HG03025 (cell line): ENCODE measurements at regions not wholly inside any gene's neighbourhood (a gene's known extent, or its start where the extent isn't known, plus 50 kb on each side); places are given as distances from the start of the nearest gene placed in this dataset.

ENCODE experiments used
- ATAC-seq: cut with Tn5 transposase; IDR thresholded peaks from one replicate; pipeline ENCODE4 v1.9.1; 2021; ENCODE audit warnings: mild to moderate bottlenecking, moderate library complexity; ENCODE audit not compliant: unreplicated experiment, low FRiP score

- ATAC-seq = no peak
Measured at GRCh38 chr18:57242285-57242684, 95.4 kb downstream of the BOD1L2 start.

- ATAC-seq = no peak
Measured at GRCh38 chr18:57243624-57244179, 96.8 kb downstream of the BOD1L2 start.

- ATAC-seq = no peak
Measured at GRCh38 chr18:57249179-57249578, 102.3 kb downstream of the BOD1L2 start.

- ATAC-seq = no peak
Measured at GRCh38 chr18:57249883-57250282, 102.5 kb upstream of the ST8SIA3 start.

- no peak for ATAC-seq
Measured at GRCh38 chr18:57251747-57252146, 100.6 kb upstream of the ST8SIA3 start.

GRCh38 chr18:57253903-57254302, 98.5 kb upstream of the ST8SIA3 start:
- ATAC-seq = no peak

- no peak for ATAC-seq
Measured at GRCh38 chr18:57258131-57258777, 94.1 kb upstream of the ST8SIA3 start.

- no peak for ATAC-seq
Measured at GRCh38 chr18:57267368-57267925, 84.9 kb upstream of the ST8SIA3 start.

GRCh38 chr18:57269756-57270155, 82.6 kb upstream of the ST8SIA3 start:
- no peak for ATAC-seq

- ATAC-seq = no peak
Measured at GRCh38 chr18:57270156-57270555, 82.2 kb upstream of the ST8SIA3 start.

GRCh38 chr18:57273194-57273593, 79.2 kb upstream of the ST8SIA3 start:
- no peak for ATAC-seq

GRCh38 chr18:57275111-57275510, 77.2 kb upstream of the ST8SIA3 start:
- ATAC-seq = no peak

- ATAC-seq = no peak
Measured at GRCh38 chr18:57276829-57277228, 75.5 kb upstream of the ST8SIA3 start.

- no peak for ATAC-seq
Measured at GRCh38 chr18:57278933-57279332, 73.4 kb upstream of the ST8SIA3 start.

- no peak for ATAC-seq
Measured at GRCh38 chr18:57281519-57281918, 70.8 kb upstream of the ST8SIA3 start.

GRCh38 chr18:57286949-57287348, 65.4 kb upstream of the ST8SIA3 start:
- no peak for ATAC-seq

- no peak for ATAC-seq
Measured at GRCh38 chr18:57287766-57288165, 64.6 kb upstream of the ST8SIA3 start.

GRCh38 chr18:57294547-57294946, 57.8 kb upstream of the ST8SIA3 start:
- no peak for ATAC-seq

- no peak for ATAC-seq
Measured at GRCh38 chr18:57296336-57296735, 56.0 kb upstream of the ST8SIA3 start.

GRCh38 chr18:57297306-57297705, 55.1 kb upstream of the ST8SIA3 start:
- no peak for ATAC-seq

- ATAC-seq = no peak
Measured at GRCh38 chr18:57299931-57300330, 52.4 kb upstream of the ST8SIA3 start.
